ENCODE measurements at regions not wholly inside any gene's neighbourhood (a gene's known extent, or its start where the extent isn't known, plus 50 kb on each side); places are given as distances from the start of the nearest gene placed in this dataset.

- no peak for TF ChIP-seq CTCF (IDR thresholded peaks at IDR 0.05)
- no peak for TF ChIP-seq POLR2AphosphoS5 (IDR thresholded peaks at IDR 0.05)
- TF ChIP-seq EP300 (IDR thresholded peaks at IDR 0.05): no peak
These were observed 227.8 kb downstream of the KDR start for GRCh38 chr4:54897590-54897989.

All from suprapubic skin (tissue), 4 donors.